Lower lobe of right lung (tissue), 2 donors: ENCODE measurements at regions not wholly inside any gene's neighbourhood (a gene's known extent, or its start where the extent isn't known, plus 50 kb on each side); places are given as distances from the start of the nearest gene placed in this dataset.

Source experiments
- ATAC-seq, 2 donors: fragments of 200-7000 bp; cut with Tn5 transposase; one replicate each; pipeline ENCODE4 v1.9.1; 2020 to 2022; ENCODE audit warnings: mild to moderate bottlenecking in 2 of 2, moderate library complexity in 2 of 2
- DNase-seq: peaks from one replicate; pipeline ENCODE4 v3.0.0-alpha.2; 2020
- H3K27ac ChIP-seq: fragments of 200-600 bp; one replicate; pipeline ENCODE4 v1.8.0; 2022
- H3K27me3 ChIP-seq: fragments of 200-600 bp; one replicate; pipeline ENCODE4 v1.8.0; 2022; ENCODE audit warnings: low read depth
- H3K36me3 ChIP-seq: fragments of 200-600 bp; one replicate; pipeline ENCODE4 v1.8.0; 2022; ENCODE audit warnings: mild to moderate bottlenecking
- H3K4me1 ChIP-seq: fragments of 200-600 bp; one replicate; pipeline ENCODE4 v1.8.0; 2022
- H3K4me3 ChIP-seq: fragments of 200-600 bp; one replicate; pipeline ENCODE4 v1.8.0; 2022; ENCODE audit warnings: mild to moderate bottlenecking
- H3K9me3 ChIP-seq: fragments of 200-600 bp; one replicate; pipeline ENCODE4 v1.8.0; 2022
- CTCF ChIP-seq: fragments of 200-600 bp; IDR thresholded peaks from one replicate; pipeline ENCODE4 v1.8.0; 2022; ENCODE audit warnings: antibody characterized with exemption, mild to moderate bottlenecking
- intact Hi-C: fragments of 100-400 bp; cut with DNase I; formaldehyde crosslinking; loops from one replicate; pipeline ENCODE4 v1.11.0; 2022
- donor health status: DM: no; HTN: yes; CAD: no; lungs with severe emphysema.

GRCh38 chr6:159444056-159444760 is 248.8 kb downstream of the SOD2 start:
- no peak overlapping the region for H3K27ac ChIP-seq
- ATAC-seq (no peak), DNase-seq (no peak)
- no peaks in the 10 kb centered on the region for H3K27me3 ChIP-seq
- H3K9me3 ChIP-seq: no peaks in the 10 kb centered on the region
- H3K4me3 ChIP-seq: no peak overlapping the region
- H3K36me3 ChIP-seq: no peaks in the 10 kb centered on the region
- no peaks in the 10 kb centered on the region for H3K4me1 ChIP-seq
- no peak for TF ChIP-seq CTCF
- intact Hi-C loops: no loop called here

DNA sequence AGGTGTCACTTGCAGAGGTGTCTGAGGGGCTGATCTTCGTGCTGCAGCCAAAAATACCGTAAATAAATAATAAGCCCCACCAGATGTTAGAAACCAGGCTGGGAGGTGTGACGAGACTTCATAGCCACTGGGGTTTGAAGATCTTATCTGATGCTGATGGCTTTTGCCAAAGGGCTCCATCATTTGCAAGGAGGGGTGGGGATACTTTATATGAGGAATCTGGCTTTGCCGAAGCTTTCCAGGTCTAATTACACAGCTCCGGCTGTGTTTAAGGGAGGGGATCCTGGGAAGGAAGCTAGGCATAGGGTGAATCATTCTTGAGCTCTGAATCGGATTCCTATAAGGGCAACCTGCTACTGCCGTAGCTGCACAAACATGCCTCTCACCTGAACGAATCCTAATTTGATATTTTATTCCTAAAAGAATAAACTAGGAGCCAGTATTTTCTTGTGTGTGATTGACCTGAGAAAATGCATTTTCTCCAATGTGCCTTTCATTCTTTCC is 249.6 kb downstream of the SOD2 start:
- Histone ChIP-seq H3K4me3 (no peak overlapping the region), H3K36me3 (no peaks in the 10 kb centered on the region), H3K27me3 (no peaks in the 10 kb centered on the region), H3K9me3 (no peaks in the 10 kb centered on the region), H3K27ac (no peak overlapping the region), H3K4me1 (no peaks in the 10 kb centered on the region)
- intact Hi-C loops: no loop called here
- no peak for DNase-seq
- no peak for ATAC-seq
- TF ChIP-seq CTCF: no peak

GRCh38 chr6:159441704-159441981 is 251.4 kb downstream of the SOD2 start:
- Histone ChIP-seq H3K36me3 (no peaks in the 10 kb centered on the region), H3K27ac (no peak overlapping the region), H3K4me3 (no peak overlapping the region), H3K4me1 (no peaks in the 10 kb centered on the region), H3K9me3 (no peaks in the 10 kb centered on the region), H3K27me3 (no peaks in the 10 kb centered on the region)
- TF ChIP-seq CTCF: no peak
- no peak for ATAC-seq
- no peak for DNase-seq
- intact Hi-C loops: no loop called here

DNA sequence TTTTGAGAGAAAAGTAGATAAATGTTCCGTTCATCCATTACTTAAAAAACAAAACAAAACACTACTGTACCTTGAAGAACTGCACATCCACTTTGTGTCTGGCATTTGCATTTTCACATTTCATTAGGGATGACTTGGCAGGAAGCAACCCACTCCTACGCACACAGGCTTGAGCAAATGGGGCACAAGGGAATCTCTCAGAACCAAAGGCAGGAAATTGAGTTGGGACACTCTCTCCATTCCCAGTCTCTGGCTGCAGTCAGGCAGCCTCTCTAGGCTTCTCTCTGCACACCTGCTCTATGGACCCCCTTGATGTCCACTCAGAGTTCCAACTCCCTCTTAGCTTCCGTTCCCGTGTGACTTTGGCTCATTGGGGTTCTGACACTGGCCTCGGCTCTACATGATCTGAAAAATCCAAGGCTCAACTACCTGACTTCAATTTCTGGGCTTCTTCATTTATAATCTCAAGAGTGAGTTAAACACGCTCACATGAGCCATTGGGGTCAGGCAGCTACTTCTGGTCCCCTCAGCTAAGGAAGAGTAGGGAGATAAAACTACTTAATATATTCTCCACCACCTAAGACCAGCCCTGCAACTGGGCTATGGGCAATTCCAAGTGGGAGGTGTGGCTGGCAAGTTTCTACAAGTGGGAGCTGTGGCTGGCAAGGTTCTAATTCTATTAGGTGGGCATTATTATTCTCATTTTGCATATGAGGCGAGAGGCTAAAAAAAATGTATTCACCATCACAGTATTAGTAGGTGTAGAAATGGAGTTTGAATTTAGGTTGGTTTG is 251.9 kb downstream of the SOD2 start:
- H3K4me3 ChIP-seq: no peak overlapping the region
- no peaks in the 10 kb centered on the region for H3K36me3 ChIP-seq
- H3K4me1 ChIP-seq: no peaks in the 10 kb centered on the region
- intact Hi-C loops: no loop called here
- no peak overlapping the region for H3K27ac ChIP-seq
- DNase-seq (no peak), ATAC-seq (no peak)
- H3K9me3 ChIP-seq: no peaks in the 10 kb centered on the region
- no peaks in the 10 kb centered on the region for H3K27me3 ChIP-seq
- TF ChIP-seq CTCF: no peak

DNA sequence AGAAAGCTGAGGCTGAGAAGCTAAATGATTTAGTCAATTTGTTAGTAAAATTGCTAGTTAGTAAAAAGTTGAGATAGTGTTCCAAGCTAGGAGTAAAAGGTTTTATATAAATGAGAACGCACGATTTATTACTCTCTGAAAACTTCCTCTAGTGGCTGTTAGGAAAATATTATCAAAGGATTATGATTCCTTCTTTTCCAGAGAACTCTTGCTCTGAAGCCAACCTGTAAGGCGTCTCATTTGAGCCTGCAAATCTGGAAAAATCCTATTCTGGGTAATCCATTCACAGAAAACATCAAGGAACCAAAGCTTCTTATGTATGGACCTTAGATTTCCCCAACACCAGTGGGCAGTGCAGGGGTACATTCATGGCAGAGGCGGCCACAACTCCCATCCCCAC is 252.7 kb downstream of the SOD2 start:
- intact Hi-C loops: no loop called here
- no peak overlapping the region for H3K27ac ChIP-seq
- no peaks in the 10 kb centered on the region for H3K36me3 ChIP-seq
- H3K27me3 ChIP-seq: peaks cover 4% of the 10 kb centered on the region
- no peak for DNase-seq
- no peak for TF ChIP-seq CTCF
- H3K9me3 ChIP-seq: no peaks in the 10 kb centered on the region
- no peak overlapping the region for H3K4me3 ChIP-seq
- ATAC-seq: no peak
- no peaks in the 10 kb centered on the region for H3K4me1 ChIP-seq
